Vagina (tissue), 2 donors: ENCODE measurements at regions not wholly inside any gene's neighbourhood (a gene's known extent, or its start where the extent isn't known, plus 50 kb on each side); places are given as distances from the start of the nearest gene placed in this dataset.

ENCODE experiments used
- POLR2A ChIP-seq, 2 donors: fragments of 450-650 bp; IDR thresholded peaks; one replicate each; pipeline ENCODE4 v1.6.1; 2017; ENCODE audit warnings: antibody characterized with exemption in 2 of 2, mild to moderate bottlenecking in 2 of 2, moderate library complexity in 2 of 2
- POLR2AphosphoS5 ChIP-seq, 2 donors: sonication (generic); formaldehyde crosslinking; IDR thresholded peaks; one replicate each; pipeline ENCODE4 v1.9.0; 2017; ENCODE audit warnings: antibody characterized with exemption in 2 of 2, mild to moderate bottlenecking in 2 of 2, low read depth in 1 of 2; ENCODE audit not compliant: insufficient read depth in 1 of 2
- TF ChIP-seq, protein P1 (sequence below), 3 experiments: fragments of 450-650 bp in 2 of 3; fragments of 200-600 bp in 1 of 3; sonication (generic) in 1 of 3; IDR thresholded peaks; one replicate each; pipeline ENCODE4 v1.5.1; 2017 to 2019; ENCODE audit warnings: antibody characterized with exemption in 3 of 3, mild to moderate bottlenecking in 2 of 3, moderate library complexity in 2 of 3

DNA sequence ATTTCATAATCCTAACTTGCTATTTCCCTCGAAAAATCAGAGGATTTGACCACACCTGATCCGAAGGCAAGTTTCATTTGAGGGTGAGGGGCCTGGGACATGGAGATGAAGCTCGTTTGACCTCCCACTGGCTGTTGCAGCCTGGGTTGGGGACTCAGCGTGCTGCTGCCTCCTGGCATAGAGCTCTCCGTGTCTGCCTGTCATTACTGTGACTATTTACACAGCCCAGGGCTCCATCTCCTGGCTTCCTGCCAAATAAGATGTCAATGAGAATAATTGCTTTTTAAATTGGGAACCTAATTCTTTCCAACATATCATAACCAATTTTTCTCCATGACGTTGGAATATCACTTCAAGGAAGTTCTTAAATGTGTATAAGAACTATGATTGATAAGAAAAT is 139.3 kb upstream of the COBL start:
- TF ChIP-seq, protein P1, sequence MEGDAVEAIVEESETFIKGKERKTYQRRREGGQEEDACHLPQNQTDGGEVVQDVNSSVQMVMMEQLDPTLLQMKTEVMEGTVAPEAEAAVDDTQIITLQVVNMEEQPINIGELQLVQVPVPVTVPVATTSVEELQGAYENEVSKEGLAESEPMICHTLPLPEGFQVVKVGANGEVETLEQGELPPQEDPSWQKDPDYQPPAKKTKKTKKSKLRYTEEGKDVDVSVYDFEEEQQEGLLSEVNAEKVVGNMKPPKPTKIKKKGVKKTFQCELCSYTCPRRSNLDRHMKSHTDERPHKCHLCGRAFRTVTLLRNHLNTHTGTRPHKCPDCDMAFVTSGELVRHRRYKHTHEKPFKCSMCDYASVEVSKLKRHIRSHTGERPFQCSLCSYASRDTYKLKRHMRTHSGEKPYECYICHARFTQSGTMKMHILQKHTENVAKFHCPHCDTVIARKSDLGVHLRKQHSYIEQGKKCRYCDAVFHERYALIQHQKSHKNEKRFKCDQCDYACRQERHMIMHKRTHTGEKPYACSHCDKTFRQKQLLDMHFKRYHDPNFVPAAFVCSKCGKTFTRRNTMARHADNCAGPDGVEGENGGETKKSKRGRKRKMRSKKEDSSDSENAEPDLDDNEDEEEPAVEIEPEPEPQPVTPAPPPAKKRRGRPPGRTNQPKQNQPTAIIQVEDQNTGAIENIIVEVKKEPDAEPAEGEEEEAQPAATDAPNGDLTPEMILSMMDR (IDR thresholded peaks at IDR 0.05), result no peak
- TF ChIP-seq POLR2A (IDR thresholded peaks at IDR 0.05) (no peak), POLR2AphosphoS5 (IDR thresholded peaks at IDR 0.05; ENCODE audit: insufficient read depth in 1 of 2, low read depth in 1 of 2) (no peak)
